HG03045 (cell line): ENCODE measurements at regions not wholly inside any gene's neighbourhood (a gene's known extent, or its start where the extent isn't known, plus 50 kb on each side); places are given as distances from the start of the nearest gene placed in this dataset.
"Not testable (repeated sequence)": the region's sequence is repeated elsewhere in the genome, so short reads cannot be mapped to it uniquely, and the experiment has no call there.

Experiments
- ATAC-seq: cut with Tn5 transposase; IDR thresholded peaks from one replicate; pipeline ENCODE4 v1.9.1; 2021; ENCODE audit warnings: mild to moderate bottlenecking, moderate library complexity; ENCODE audit not compliant: unreplicated experiment

DNA sequence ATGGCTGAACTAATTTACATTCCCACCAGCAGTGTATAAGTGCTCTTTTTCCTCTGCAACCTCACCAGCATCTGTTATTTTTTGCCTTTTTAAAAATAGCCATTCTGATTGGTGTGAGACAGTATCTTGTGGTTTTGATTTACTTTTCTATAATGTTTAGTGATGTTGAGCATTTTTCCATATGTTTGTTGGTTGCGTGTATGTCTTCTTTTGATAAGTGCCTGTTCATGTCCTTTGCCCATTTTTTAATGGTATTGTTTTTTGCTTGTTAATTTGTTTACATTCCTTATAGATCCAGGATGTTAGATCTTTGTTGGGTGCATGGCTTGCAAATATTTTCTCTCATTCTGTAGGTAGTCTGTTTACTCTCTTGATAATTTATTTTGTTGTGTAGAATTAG, 169.9 kb downstream of the PRL start:
- no peak for ATAC-seq

DNA sequence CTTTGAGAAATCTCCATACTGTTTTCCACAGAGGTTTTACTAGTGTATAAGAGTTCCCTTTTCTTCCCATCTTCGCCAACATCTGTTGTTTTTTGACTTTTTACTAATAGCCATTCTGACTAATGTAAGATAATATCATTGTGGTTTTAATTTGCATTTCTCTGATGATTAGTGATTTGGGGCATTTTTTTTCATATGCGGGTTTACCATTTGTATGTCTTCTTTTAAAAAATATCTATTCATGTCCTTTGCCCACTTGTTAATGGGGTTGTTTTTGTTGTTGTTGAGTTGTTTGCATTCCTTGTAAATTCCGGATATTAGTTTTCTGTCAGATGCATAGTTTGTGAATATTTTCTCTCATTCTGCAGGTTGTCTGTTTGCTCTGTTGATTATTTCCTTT, 167.1 kb downstream of the PRL start:
- no peak for ATAC-seq

DNA sequence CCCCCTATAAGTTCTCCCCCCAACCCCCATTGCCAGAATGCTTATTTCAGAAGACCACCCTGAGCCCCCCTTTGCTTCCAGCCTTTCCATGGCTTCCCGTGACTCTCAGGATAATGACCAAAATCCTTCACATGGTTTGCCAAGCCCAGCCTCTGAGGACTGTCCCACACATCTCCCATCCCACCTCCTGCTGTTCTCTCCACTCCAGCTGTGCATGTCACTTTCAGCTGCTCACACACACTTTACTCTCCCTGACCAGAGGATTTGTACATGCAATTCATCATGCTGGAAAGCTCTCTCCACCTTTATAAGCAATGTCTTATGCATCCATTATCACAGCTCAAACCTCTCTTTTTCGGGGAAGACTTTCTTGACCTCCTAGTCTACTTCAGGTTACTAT, 164.2 kb downstream of the PRL start:
- ATAC-seq = no peak

GRCh38 chr6:22133357-22133756, 163.5 kb downstream of the PRL start:
- no peak for ATAC-seq

DNA sequence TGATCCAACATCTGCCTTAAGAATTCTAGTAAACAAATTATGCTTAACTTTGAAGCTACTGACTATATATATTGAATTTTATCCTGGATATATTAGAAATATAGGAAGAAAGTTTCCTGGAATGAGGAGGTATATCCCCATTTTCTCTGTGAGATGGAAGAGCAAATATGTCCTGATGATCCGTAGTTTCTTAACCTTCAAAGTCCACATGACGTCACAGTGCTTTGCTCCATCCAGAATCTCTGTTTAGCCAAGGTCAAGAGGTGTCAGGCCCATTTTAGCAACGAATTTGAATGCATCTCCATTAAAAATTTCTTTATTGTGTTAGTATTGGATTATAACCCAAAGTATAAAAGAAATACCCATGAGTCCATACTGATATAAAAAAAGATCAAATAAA, 162.5 kb downstream of the PRL start:
- no peak for ATAC-seq

DNA sequence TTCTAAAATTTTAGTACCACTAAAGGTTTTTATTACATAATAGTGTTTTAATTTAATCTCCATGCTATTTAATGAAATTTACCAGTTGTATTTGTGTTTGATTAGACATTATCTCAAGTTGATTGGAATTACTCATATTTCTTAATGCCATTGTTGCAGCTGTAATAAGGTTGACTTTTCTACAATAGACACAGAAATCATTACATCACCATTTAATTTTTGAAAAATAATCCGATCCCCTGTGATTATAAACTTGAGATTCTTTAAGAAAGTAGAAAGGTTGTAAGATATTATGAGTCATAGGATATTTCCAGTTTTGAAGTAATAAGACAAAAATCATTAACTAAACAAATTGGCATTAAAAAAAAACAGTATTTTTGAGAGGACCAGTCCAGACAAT, 161.4 kb downstream of the PRL start:
- ATAC-seq = no peak

GRCh38 chr6:22140736-22141135, 156.1 kb downstream of the PRL start:
- ATAC-seq = not testable (repeated sequence)

- no peak for ATAC-seq
Measured at GRCh38 chr6:22141241-22141745, 155.5 kb downstream of the PRL start.

- no peak for ATAC-seq
Measured at GRCh38 chr6:22142856-22143255, 154.0 kb downstream of the PRL start.

DNA sequence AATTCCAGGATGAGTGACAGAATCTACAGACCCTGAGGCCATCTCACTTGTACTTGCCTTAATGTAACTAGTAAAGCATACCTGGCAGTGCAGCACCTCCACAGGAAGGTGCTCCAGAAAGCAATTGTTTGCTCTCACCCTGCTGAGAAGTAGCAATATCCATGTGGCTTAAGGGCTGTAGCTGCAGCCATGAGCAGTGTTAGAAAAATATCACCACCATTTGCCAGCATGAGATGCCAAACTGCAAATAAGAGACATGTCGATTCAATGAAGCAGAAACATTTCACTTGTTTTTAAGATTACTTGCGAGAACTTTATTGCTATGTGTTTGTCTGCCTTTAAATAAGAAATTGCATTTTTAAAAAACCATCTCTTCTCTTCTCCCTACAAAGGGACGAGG, 151.5 kb downstream of the PRL start:
- ATAC-seq = no peak

GRCh38 chr6:22145823-22146677, 150.8 kb downstream of the PRL start:
- ATAC-seq = no peak

DNA sequence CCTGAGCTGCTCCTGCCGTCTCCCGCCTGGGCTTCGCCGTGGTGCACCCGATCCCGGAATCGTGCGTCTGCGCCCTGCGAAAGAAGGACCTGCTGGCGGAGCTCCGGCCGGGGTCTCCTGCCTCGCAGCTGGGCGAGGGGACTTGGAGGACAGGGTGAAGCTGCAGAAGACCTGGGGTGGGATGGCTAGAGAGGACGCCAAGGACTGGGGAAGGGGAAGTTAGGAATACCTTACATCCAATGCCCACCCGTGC, 150.2 kb downstream of the PRL start:
- ATAC-seq = no peak

GRCh38 chr6:22146931-22147701, 149.7 kb downstream of the PRL start:
- no peak for ATAC-seq

GRCh38 chr6:22147921-22148776, 148.7 kb downstream of the PRL start:
- ATAC-seq = no peak

GRCh38 chr6:22149096-22149495, 147.7 kb downstream of the PRL start:
- ATAC-seq = no peak

DNA sequence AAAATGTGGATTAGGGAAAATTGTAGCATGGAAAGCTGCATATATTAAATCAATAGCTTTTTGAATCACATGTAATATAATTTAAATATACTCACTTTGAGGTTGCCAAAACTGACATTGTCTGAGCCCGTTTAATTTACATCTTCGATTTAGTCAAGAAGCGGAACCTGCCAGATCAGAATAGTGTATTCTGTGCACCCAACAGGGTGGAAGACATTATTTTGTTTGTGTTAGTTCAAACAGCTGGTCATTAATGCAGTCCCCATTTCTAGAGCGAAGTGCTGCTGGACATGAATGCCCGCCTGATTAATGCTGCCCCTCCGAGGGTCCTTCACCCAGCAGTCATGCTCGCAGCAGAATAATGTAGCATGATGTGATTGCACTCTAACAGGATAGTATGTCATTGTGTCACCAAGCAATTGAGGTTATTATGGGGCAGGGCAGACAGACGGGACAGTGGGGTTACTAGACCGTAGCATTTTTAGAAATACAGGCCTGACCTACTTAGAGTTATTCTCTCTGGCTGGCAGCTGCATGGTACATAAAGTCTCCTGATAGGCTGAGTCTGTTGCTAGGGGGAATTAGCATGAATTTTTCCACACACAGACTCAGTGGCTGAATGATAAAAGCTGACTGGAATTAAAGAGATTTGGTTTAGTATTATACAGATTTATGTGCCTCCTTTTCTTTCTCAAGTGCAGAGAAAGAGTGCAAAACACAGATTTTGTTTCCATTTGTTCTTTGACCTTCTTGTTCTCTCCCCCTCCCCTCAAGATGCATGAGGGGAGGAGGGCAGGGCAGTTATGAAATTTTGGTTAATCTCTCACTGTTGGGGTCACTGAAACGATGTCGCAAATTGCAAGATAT, 147.1 kb downstream of the PRL start:
- no peak for ATAC-seq

GRCh38 chr6:22150368-22151035, 146.3 kb downstream of the PRL start:
- ATAC-seq = no peak

- ATAC-seq = no peak
Measured at GRCh38 chr6:22151892-22152291, 144.9 kb downstream of the PRL start.

DNA sequence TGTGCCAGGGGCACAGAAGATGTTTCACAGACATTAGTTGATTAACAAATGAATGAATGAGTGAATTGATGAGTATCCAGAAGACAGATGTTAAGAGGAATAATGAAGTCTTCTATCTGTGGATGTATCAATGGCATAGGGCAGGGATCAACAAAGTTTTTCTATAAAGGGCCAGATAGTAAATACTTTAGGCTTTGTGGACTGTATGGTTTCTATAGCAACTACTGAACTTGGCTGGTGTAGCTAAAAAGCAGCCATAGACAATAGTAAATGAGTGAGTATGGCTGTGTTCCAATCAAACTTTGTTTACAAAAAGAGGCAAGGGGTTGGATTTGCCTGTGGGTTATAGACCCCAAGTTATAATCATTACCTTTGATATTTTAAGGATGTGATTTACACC, 144.0 kb downstream of the PRL start:
- no peak for ATAC-seq
